Type B pancreatic cell (in vitro differentiated cells): ENCODE measurements at regions not wholly inside any gene's neighbourhood (a gene's known extent, or its start where the extent isn't known, plus 50 kb on each side); places are given as distances from the start of the nearest gene placed in this dataset.

Experiments used
- DNase-seq: peaks from one replicate; pipeline ENCODE4 v3.0.0; 2021; ENCODE audit warnings: mixed read lengths; ENCODE audit not compliant: unreplicated experiment; ENCODE audit errors: extremely low spot score
- H3K27ac Mint-ChIP-seq: 2 replicates; pipeline ENCODE4 v1.8.0; 2021; ENCODE audit warnings: mild to moderate bottlenecking, mixed read lengths
- H3K27me3 Mint-ChIP-seq: 2 replicates; pipeline ENCODE4 v1.8.0; 2021; ENCODE audit warnings: mixed read lengths
- H3K36me3 Mint-ChIP-seq: 2 replicates; pipeline ENCODE4 v1.8.0; 2021; ENCODE audit warnings: mixed read lengths
- H3K4me1 Mint-ChIP-seq: one replicate; pipeline ENCODE4 v1.8.0; 2021; ENCODE audit warnings: mixed read lengths; ENCODE audit not compliant: unreplicated experiment
- H3K4me3 Mint-ChIP-seq: 2 replicates; pipeline ENCODE4 v1.8.0; 2021; ENCODE audit warnings: mild to moderate bottlenecking, mixed read lengths
- H3K9me3 Mint-ChIP-seq: 2 replicates; pipeline ENCODE4 v1.8.0; 2021; ENCODE audit warnings: mixed read lengths
- CTCF ChIP-seq: fragments of 200-600 bp; sonication (generic); conservative IDR thresholded peaks from 2 replicates; pipeline ENCODE4 v1.5.0; 2021; ENCODE audit warnings: antibody characterized with exemption, mild to moderate bottlenecking

- no peak for TF ChIP-seq CTCF
- Mint-ChIP-seq H3K36me3 (no peaks in the 10 kb centered on the region), H3K27ac (no peak overlapping the region), H3K4me1 (no peaks in the 10 kb centered on the region), H3K9me3 (no peaks in the 10 kb centered on the region), H3K27me3 (no peaks in the 10 kb centered on the region), H3K4me3 (no peak overlapping the region)
- DNase-seq, result no peak
Observed at GRCh38 chr4:131296192-131296591, 1852.9 kb upstream of the PCDH10 start.

- no peak overlapping the region for H3K4me3 Mint-ChIP-seq
- H3K27me3 Mint-ChIP-seq, result no peaks in the 10 kb centered on the region
- H3K36me3 Mint-ChIP-seq, result no peaks in the 10 kb centered on the region
- DNase-seq, result no peak
- no peak for TF ChIP-seq CTCF
- H3K27ac Mint-ChIP-seq, result no peak overlapping the region
- H3K9me3 Mint-ChIP-seq, result no peaks in the 10 kb centered on the region
- H3K4me1 Mint-ChIP-seq, result no peaks in the 10 kb centered on the region
Observed at GRCh38 chr4:131302108-131302507, 1847.0 kb upstream of the PCDH10 start.

DNA sequence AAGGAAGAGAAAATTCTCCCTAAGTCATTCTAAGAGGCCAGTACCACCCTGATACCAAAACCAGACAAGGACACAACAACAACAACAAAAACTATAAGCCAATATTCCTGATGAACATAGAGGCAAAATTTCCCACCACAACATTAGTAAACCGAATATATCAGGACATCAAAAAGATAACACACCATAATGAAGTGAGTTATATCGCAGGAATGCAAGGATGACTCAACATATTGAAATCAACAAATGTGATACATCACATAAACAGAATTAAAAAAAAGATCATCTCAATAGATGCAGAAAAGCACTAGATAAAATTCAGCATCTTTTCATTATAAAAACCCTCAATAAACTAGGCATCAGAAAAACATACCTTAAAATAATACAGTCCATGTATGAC, 1844.4 kb upstream of the PCDH10 start:
- Mint-ChIP-seq H3K4me1 (no peaks in the 10 kb centered on the region), H3K36me3 (no peaks in the 10 kb centered on the region), H3K9me3 (no peaks in the 10 kb centered on the region), H3K4me3 (no peak overlapping the region), H3K27ac (no peak overlapping the region), H3K27me3 (no peaks in the 10 kb centered on the region)
- no peak for TF ChIP-seq CTCF
- no peak for DNase-seq

GRCh38 chr4:131309628-131310027, 1839.5 kb upstream of the PCDH10 start:
- Mint-ChIP-seq H3K36me3 (no peaks in the 10 kb centered on the region), H3K27me3 (no peaks in the 10 kb centered on the region), H3K4me1 (no peaks in the 10 kb centered on the region), H3K27ac (no peak overlapping the region), H3K9me3 (no peaks in the 10 kb centered on the region), H3K4me3 (no peak overlapping the region)
- no peak for TF ChIP-seq CTCF
- DNase-seq, result no peak

GRCh38 chr4:131316086-131316485, 1833.0 kb upstream of the PCDH10 start:
- H3K27ac Mint-ChIP-seq, result no peak overlapping the region
- no peaks in the 10 kb centered on the region for H3K27me3 Mint-ChIP-seq
- H3K4me3 Mint-ChIP-seq, result no peak overlapping the region
- no peaks in the 10 kb centered on the region for H3K9me3 Mint-ChIP-seq
- TF ChIP-seq CTCF, result no peak
- H3K4me1 Mint-ChIP-seq, result no peaks in the 10 kb centered on the region
- DNase-seq, result no peak
- no peaks in the 10 kb centered on the region for H3K36me3 Mint-ChIP-seq

- Mint-ChIP-seq H3K27me3 (no peaks in the 10 kb centered on the region), H3K4me3 (no peak overlapping the region), H3K9me3 (no peaks in the 10 kb centered on the region), H3K27ac (no peak overlapping the region), H3K36me3 (no peaks in the 10 kb centered on the region), H3K4me1 (no peaks in the 10 kb centered on the region)
- TF ChIP-seq CTCF, result no peak
- DNase-seq, result no peak
Observed at GRCh38 chr4:131337936-131338335, 1811.2 kb upstream of the PCDH10 start.
